D721Med (cell line): ENCODE measurements at regions not wholly inside any gene's neighbourhood (a gene's known extent, or its start where the extent isn't known, plus 50 kb on each side); places are given as distances from the start of the nearest gene placed in this dataset.
"Not testable (repeated sequence)": the region's sequence is repeated elsewhere in the genome, so short reads cannot be mapped to it uniquely, and the experiment has no call there.

Source experiments
- DNase-seq: peaks from one replicate; pipeline ENCODE4 v3.0.0; 2011; ENCODE audit warnings: low spot score; ENCODE audit not compliant: insufficient read length
- FAIRE-seq: peaks from 2 replicates; lab custom pipeline; 2011; peaks lifted over from hg19 to GRCh38; lab: Jason Lieb, UNC
- TF ChIP-seq, protein P1 (sequence below): IDR thresholded peaks from 2 replicates; pipeline ENCODE4 v1.5.1; 2012; ENCODE audit warnings: mild to moderate bottlenecking, control low read depth; ENCODE audit not compliant: insufficient read depth; ENCODE audit errors: missing control alignments

DNA sequence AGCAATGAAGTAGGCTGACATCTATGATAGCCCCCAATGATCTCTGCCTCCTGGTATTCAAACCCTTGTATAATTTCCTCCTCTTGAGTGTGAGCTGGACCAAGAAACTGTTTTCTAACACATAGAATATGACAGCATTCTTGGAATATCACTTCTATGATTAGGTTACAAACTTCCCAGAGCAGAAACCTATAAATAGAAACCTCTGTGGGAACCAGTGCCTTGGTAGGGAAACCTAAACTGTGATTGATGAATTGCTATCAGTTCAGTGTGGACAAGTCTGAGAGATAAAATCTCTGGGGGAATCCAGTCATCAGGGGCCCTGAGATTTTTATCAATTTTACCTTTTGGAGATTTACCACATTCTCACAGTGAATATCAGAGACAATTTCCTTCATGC lies 756.5 kb upstream of the AGA start:
- TF ChIP-seq, protein P1, sequence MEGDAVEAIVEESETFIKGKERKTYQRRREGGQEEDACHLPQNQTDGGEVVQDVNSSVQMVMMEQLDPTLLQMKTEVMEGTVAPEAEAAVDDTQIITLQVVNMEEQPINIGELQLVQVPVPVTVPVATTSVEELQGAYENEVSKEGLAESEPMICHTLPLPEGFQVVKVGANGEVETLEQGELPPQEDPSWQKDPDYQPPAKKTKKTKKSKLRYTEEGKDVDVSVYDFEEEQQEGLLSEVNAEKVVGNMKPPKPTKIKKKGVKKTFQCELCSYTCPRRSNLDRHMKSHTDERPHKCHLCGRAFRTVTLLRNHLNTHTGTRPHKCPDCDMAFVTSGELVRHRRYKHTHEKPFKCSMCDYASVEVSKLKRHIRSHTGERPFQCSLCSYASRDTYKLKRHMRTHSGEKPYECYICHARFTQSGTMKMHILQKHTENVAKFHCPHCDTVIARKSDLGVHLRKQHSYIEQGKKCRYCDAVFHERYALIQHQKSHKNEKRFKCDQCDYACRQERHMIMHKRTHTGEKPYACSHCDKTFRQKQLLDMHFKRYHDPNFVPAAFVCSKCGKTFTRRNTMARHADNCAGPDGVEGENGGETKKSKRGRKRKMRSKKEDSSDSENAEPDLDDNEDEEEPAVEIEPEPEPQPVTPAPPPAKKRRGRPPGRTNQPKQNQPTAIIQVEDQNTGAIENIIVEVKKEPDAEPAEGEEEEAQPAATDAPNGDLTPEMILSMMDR, result no peak
- DNase-seq (no peak), FAIRE-seq (no peak)

DNA sequence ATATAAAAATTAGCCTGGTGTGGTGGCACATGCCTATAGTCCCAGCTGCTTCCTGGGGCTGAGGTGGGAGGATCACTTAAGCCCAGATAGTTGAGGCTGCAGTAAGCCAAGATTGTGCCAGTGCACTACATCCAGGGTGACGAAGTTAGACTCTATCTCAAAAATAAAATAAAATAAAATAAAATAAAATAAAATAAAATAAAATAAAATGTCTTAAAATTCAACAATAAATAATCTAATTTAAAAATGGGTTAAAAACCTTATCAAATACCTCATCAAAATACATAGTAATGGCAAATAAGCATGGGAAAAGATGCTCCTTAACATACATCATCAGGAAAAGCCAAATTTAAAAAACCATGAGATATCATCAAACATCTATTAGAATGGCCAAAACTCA lies 760.2 kb upstream of the AGA start:
- TF ChIP-seq, protein P1, result no peak
- DNase-seq (no peak), FAIRE-seq (no peak)

DNA sequence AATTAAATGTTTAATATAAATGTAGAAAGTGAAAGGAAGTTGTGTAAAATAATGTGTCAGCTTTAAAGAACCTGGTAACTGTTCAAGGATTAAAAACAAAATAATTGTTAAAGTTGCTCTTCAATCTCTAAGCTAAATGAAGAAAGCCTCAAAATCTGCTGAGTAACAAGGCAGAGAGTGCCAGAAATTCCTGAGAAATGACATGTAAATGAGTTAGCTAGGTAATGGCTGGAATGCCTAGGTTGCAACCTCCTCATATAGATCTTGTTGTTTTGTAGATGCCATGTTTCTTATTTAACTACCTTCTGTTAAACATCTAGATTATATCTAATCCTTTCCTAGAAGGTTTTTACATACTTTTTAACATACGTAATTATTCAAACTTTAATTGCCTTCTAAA lies 763.6 kb upstream of the AGA start:
- TF ChIP-seq, protein P1, result no peak
- FAIRE-seq (no peak), DNase-seq (no peak)

DNA sequence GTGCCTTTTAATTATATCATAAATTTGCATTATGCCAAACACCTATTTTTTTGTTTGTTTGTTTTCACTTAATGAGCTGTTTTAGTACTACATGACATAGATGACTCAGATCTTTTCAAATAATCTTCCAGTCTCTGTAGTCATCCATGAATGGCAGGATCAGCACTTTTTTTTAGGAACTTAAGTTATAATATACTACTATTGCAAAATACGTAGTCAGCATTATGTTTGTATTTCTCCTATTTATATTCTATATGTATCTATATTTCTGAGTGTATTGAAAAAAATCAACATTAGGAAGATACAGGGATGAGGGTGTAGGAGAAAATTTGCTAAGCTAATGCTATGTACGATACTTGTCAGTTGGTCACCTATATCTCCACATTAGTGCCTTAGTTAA lies 773.1 kb upstream of the AGA start:
- no peak for FAIRE-seq
- TF ChIP-seq, protein P1, result no peak
- DNase-seq, result no peak

DNA sequence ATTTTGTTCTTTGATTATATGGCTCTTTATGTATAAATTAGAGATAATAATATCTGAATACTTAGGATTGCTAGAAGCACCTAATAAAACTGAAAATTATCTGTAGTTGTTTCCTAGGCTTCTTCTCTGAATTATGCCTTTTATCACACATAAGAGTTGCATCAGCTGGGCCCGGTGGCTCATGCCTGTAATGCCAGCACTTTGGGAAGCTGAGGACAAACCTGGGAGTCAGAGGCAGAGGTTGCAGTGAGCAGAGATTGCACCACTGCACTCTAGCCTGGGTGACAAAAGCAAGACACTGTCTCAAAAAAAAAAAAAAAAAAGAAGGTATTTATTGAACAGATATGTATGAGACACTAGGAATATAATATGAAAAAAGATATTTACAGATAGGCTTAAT lies 773.5 kb upstream of the AGA start:
- DNase-seq (no peak), FAIRE-seq (no peak)
- TF ChIP-seq, protein P1, result no peak

DNA sequence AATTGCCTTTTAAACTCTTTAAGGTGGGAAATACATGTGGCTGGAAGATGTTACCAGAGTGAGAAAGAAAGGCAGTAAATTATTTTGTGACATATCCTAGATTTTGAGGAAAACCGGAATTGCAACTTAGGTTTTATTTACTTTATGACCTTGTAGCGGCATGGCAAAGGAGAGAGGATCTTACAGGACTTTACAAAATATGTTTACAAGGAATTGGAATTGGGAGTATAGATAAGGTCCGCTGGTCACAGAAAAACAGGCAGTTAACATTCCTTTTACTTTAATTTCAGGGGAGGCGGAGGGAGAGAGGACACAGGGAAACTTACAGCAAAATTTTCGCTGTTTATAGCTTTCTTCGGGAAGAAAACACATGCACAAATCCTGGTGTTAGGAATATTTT lies 784.2 kb upstream of the AGA start:
- not testable (repeated sequence) for FAIRE-seq

DNA sequence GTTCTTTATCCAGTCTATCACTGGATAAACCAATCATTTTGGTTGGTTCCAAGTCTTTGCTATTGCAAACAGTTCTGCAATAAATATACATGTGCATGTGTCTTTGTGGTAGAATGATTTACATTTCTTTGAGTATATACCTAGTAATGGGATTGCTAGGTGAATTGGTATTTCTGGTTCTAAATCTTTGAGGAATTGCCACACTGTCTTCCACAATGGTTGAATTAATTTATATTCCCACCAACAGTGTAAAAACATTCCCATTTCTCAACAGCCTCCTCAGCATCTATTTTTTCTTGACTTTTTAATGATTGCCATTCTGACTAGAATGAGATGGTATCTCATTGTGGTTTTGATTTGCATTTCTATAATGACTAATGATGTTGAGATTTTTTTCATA lies 791.7 kb upstream of the AGA start:
- FAIRE-seq, result no peak
- DNase-seq, result no peak

More for the DNA sequence above, 784.2 kb upstream of the AGA start:
- not testable (repeated sequence) for DNase-seq

More for the DNA sequence above, 791.7 kb upstream of the AGA start:
- TF ChIP-seq, protein P1, result no peak
